ENCODE measurements at regions not wholly inside any gene's neighbourhood (a gene's known extent, or its start where the extent isn't known, plus 50 kb on each side); places are given as distances from the start of the nearest gene placed in this dataset.
"Not testable (repeated sequence)": the region's sequence is repeated elsewhere in the genome, so short reads cannot be mapped to it uniquely, and the experiment has no call there.

DNA sequence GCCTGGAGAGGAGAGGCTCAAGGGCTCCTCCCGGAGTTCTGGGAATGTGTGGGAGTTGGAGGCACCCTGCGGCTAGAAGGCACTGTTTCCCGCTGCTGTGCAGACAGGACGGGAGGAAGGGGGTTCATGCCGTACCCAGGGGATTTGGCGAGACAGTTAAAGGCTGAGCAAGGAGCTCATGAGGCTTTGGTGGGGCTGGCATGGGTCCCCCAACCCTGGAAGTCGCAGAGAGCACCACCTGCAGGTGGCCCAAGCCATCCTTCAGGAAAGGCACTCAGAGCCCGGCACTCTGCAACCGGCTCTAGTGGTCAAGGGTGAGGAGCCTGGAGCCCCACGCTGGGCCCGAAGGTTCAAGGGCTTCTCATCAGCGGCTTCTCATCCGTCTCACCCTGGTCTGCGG is 138.2 kb downstream of the NPIPB11 start:
- TF ChIP-seq, protein P1, sequence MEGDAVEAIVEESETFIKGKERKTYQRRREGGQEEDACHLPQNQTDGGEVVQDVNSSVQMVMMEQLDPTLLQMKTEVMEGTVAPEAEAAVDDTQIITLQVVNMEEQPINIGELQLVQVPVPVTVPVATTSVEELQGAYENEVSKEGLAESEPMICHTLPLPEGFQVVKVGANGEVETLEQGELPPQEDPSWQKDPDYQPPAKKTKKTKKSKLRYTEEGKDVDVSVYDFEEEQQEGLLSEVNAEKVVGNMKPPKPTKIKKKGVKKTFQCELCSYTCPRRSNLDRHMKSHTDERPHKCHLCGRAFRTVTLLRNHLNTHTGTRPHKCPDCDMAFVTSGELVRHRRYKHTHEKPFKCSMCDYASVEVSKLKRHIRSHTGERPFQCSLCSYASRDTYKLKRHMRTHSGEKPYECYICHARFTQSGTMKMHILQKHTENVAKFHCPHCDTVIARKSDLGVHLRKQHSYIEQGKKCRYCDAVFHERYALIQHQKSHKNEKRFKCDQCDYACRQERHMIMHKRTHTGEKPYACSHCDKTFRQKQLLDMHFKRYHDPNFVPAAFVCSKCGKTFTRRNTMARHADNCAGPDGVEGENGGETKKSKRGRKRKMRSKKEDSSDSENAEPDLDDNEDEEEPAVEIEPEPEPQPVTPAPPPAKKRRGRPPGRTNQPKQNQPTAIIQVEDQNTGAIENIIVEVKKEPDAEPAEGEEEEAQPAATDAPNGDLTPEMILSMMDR (IDR thresholded peaks at IDR 0.05) = not testable (repeated sequence)
- not testable (repeated sequence) for TF ChIP-seq POLR2A (IDR thresholded peaks at IDR 0.05)

All from transverse colon (tissue), 3 donors.